ENCODE measurements at regions not wholly inside any gene's neighbourhood (a gene's known extent, or its start where the extent isn't known, plus 50 kb on each side); places are given as distances from the start of the nearest gene placed in this dataset.

GRCh38 chr15:39459548-39459947, 121.3 kb upstream of the THBS1 start:
- Histone ChIP-seq H3K36me3 (no peaks in the 10 kb centered on the region), H3K27me3 (no peaks in the 10 kb centered on the region), H3K4me3 (no peak overlapping the region), H3K27ac (no peak overlapping the region), H3K4me1 (peaks cover 4 to 39% (median 25%) of the 10 kb centered on the region in 9 donors), H3K9me3 (no peaks in the 10 kb centered on the region)
- no peak for DNase-seq
- intact Hi-C loops (cut with DNase I), result no loop called here
- WGBS, 2 donors, result 80 to 87% methylated on average over 1 of the region's 1 CpG
- no peak for ATAC-seq
- no peak for TF ChIP-seq CTCF (IDR thresholded peaks at IDR 0.05)

- WGBS, 2 donors, result 92 to 97% methylated on average over 7 of the region's 7 CpGs
- no peak for ATAC-seq
- Histone ChIP-seq H3K4me1 (peaks cover 4 to 36% (median 27%) of the 10 kb centered on the region in 9 donors), H3K27ac (peak overlapping the region in 6 of 10 donors; percentile 50 to 84 (median 61)), H3K27me3 (no peaks in the 10 kb centered on the region), H3K9me3 (peaks cover 0 to 6% (median 0%) of the 10 kb centered on the region in 11 donors), H3K36me3 (no peaks in the 10 kb centered on the region), H3K4me3 (no peak overlapping the region)
- no peak for TF ChIP-seq CTCF (IDR thresholded peaks at IDR 0.05)
- no peak for DNase-seq
- intact Hi-C loops (cut with DNase I), result loop anchor here in 2 of 10 donors (2.0 to 10.0 kb wide), 3 partner anchors 26 to 286 kb away; partner anchors contain the start of gene THBS1 (in 1 of the 2)
Observed at GRCh38 chr15:39460748-39461147, 120.1 kb upstream of the THBS1 start.

- DNase-seq (peak; percentile 69 to 84), ATAC-seq (peak; percentile 75 to 90 (median 84))
- no peaks in the 10 kb centered on the region for H3K27me3 ChIP-seq
- no peak for TF ChIP-seq CTCF (IDR thresholded peaks at IDR 0.05)
- H3K4me3 ChIP-seq, result no peak overlapping the region
- H3K36me3 ChIP-seq, result no peaks in the 10 kb centered on the region
- intact Hi-C loops (cut with DNase I), result loop anchor here in 2 of 10 donors (2.0 to 10.0 kb wide), 3 partner anchors 27 to 287 kb away; partner anchors contain the start of gene THBS1 (in 1 of the 2)
- H3K9me3 ChIP-seq, result peaks cover 0 to 6% (median 0%) of the 10 kb centered on the region in 11 donors
- peaks cover 4 to 43% (median 35%) of the 10 kb centered on the region in 9 donors for H3K4me1 ChIP-seq
- 29 to 33% methylated on average over 2 of the region's 2 CpGs for WGBS, 2 donors
- H3K27ac ChIP-seq, result peak overlapping the region in 8 of 10 donors; percentile 15 to 84 (median 56)
Observed at GRCh38 chr15:39461536-39462130, 119.2 kb upstream of the THBS1 start.

GRCh38 chr15:39462691-39463090, 118.2 kb upstream of the THBS1 start:
- ATAC-seq, result peak in 2 of 8 donors; percentile 36 to 49
- no peak for DNase-seq
- H3K4me1 ChIP-seq, result peaks cover 4 to 52% (median 42%) of the 10 kb centered on the region in 9 donors
- intact Hi-C loops (cut with DNase I), result loop anchor here in 2 of 10 donors (10.0 kb wide), 2 partner anchors 122 to 288 kb away; partner anchors contain the start of gene THBS1 (in 1 of the 2)
- no peaks in the 10 kb centered on the region for H3K27me3 ChIP-seq
- H3K36me3 ChIP-seq, result no peaks in the 10 kb centered on the region
- TF ChIP-seq CTCF (IDR thresholded peaks at IDR 0.05), result no peak
- H3K27ac ChIP-seq, result peak overlapping the region in 3 of 10 donors; percentile 66 to 84 (median 68)
- no peak overlapping the region for H3K4me3 ChIP-seq
- peaks cover 0 to 6% (median 0%) of the 10 kb centered on the region in 11 donors for H3K9me3 ChIP-seq
- WGBS, 2 donors, result 79 to 85% methylated on average over 1 of the region's 1 CpG

Data from heart right ventricle (tissue), 16 donors.